Progenitor cell of endocrine pancreas (in vitro differentiated cells): ENCODE measurements at regions not wholly inside any gene's neighbourhood (a gene's known extent, or its start where the extent isn't known, plus 50 kb on each side); places are given as distances from the start of the nearest gene placed in this dataset.
"Not testable (repeated sequence)": the region's sequence is repeated elsewhere in the genome, so short reads cannot be mapped to it uniquely, and the experiment has no call there.

ENCODE experiments used
- DNase-seq: peaks from one replicate; pipeline ENCODE4 v3.0.0; 2021; ENCODE audit warnings: low spot score; ENCODE audit not compliant: unreplicated experiment
- H3K27ac Mint-ChIP-seq: 2 replicates; pipeline ENCODE4 v1.8.0; 2021; ENCODE audit warnings: mild to moderate bottlenecking, moderate library complexity, mixed read lengths
- H3K27me3 Mint-ChIP-seq: 2 replicates; pipeline ENCODE4 v1.8.0; 2021; ENCODE audit warnings: mixed read lengths
- H3K36me3 Mint-ChIP-seq: 2 replicates; pipeline ENCODE4 v1.8.0; 2022; ENCODE audit warnings: mixed read lengths; ENCODE audit not compliant: insufficient read depth
- H3K4me1 Mint-ChIP-seq: 2 replicates; pipeline ENCODE4 v1.8.0; 2021; ENCODE audit warnings: low read depth, mixed read lengths
- H3K4me3 Mint-ChIP-seq: 2 replicates; pipeline ENCODE4 v1.8.0; 2021; ENCODE audit warnings: low read depth, mild to moderate bottlenecking, moderate library complexity, mixed read lengths
- H3K9me3 Mint-ChIP-seq: 2 replicates; pipeline ENCODE4 v1.8.0; 2021; ENCODE audit warnings: low read depth, mixed read lengths
- TF ChIP-seq, protein P1 (sequence below): fragments of 200-600 bp; sonication (generic); IDR thresholded peaks from one replicate; pipeline ENCODE4 v1.5.0; 2021; ENCODE audit warnings: antibody characterized with exemption, mild to moderate bottlenecking; ENCODE audit not compliant: unreplicated experiment

GRCh38 chr10:65172249-65172648, 1651.0 kb downstream of the REEP3 start:
- TF ChIP-seq, protein P1, sequence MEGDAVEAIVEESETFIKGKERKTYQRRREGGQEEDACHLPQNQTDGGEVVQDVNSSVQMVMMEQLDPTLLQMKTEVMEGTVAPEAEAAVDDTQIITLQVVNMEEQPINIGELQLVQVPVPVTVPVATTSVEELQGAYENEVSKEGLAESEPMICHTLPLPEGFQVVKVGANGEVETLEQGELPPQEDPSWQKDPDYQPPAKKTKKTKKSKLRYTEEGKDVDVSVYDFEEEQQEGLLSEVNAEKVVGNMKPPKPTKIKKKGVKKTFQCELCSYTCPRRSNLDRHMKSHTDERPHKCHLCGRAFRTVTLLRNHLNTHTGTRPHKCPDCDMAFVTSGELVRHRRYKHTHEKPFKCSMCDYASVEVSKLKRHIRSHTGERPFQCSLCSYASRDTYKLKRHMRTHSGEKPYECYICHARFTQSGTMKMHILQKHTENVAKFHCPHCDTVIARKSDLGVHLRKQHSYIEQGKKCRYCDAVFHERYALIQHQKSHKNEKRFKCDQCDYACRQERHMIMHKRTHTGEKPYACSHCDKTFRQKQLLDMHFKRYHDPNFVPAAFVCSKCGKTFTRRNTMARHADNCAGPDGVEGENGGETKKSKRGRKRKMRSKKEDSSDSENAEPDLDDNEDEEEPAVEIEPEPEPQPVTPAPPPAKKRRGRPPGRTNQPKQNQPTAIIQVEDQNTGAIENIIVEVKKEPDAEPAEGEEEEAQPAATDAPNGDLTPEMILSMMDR: no peak
- no peak for DNase-seq
- no peak overlapping the region for H3K27ac Mint-ChIP-seq
- peaks cover 6% of the 10 kb centered on the region for H3K9me3 Mint-ChIP-seq
- H3K4me1 Mint-ChIP-seq: no peaks in the 10 kb centered on the region
- no peak overlapping the region for H3K4me3 Mint-ChIP-seq
- no peaks in the 10 kb centered on the region for H3K36me3 Mint-ChIP-seq
- H3K27me3 Mint-ChIP-seq: no peaks in the 10 kb centered on the region

DNA sequence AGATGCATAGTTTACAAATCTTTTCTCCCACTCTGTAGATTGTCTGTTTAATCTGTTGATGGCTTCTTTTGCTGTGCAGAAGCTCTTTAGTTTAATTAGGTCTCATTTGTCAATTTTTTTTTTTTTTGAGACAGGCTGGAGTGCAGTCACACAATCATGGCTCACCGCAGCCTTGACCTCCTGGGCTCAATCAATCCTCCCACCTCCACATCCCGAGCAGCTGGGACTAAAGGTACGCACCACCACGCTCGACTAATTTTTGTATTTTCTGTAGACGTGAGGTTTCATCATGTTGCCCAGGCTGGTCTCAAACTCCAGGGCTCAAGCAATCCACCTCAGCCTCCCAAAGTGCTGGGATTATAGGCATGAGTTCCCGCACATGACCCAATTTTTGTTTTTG, 1655.8 kb downstream of the REEP3 start:
- peaks cover 33% of the 10 kb centered on the region for H3K9me3 Mint-ChIP-seq
- no peaks in the 10 kb centered on the region for H3K27me3 Mint-ChIP-seq
- TF ChIP-seq, protein P1: no peak
- H3K36me3 Mint-ChIP-seq: no peaks in the 10 kb centered on the region
- no peaks in the 10 kb centered on the region for H3K4me1 Mint-ChIP-seq
- no peak overlapping the region for H3K27ac Mint-ChIP-seq
- no peak overlapping the region for H3K4me3 Mint-ChIP-seq
- no peak for DNase-seq

GRCh38 chr10:65183236-65183635, 1662.0 kb downstream of the REEP3 start:
- Mint-ChIP-seq H3K9me3 (peaks cover 22% of the 10 kb centered on the region), H3K27ac (no peak overlapping the region), H3K36me3 (no peaks in the 10 kb centered on the region), H3K4me1 (no peaks in the 10 kb centered on the region), H3K27me3 (no peaks in the 10 kb centered on the region), H3K4me3 (no peak overlapping the region)
- TF ChIP-seq, protein P1: no peak
- DNase-seq: no peak

DNA sequence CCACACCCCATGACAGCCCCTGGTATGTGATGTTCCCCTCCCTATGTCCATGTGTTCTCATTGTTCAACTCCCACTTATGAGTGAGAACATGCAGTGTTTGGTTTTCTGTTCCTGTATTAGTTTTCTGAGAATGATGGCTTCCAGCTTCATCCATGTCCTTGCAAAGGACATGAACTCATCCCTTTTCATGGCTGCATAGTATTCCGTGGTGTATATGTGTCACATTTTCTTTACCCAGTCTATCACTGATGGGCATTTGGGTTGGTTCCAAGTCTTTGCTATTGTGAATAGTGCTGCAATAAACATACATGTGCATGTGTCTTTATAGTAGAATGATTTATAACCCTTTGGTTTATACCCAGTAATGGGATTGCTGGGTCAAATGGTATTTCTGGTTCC, 1665.5 kb downstream of the REEP3 start:
- not testable (repeated sequence) for DNase-seq, H3K36me3 Mint-ChIP-seq, H3K4me3 Mint-ChIP-seq, H3K9me3 Mint-ChIP-seq, H3K27me3 Mint-ChIP-seq, H3K4me1 Mint-ChIP-seq, H3K27ac Mint-ChIP-seq

DNA sequence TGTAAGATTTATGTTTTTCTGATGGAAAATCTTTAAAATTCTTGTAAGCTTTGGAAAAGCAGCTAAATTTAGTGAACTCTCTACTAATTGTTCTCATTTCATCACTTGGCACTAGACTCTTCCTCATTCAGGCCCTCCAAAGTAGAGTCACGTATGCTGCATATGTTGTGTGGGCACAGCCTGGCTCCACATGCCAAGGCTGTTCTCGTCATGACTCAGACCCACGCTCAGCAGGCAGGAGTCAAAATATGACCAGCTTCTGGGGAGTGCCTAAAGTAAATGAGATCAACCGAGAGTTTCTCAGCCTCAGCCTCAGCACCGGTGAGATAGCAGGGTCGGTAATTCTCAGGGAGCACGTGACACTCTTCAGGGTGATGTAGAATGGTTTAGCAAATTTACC, 1672.9 kb downstream of the REEP3 start:
- DNase-seq: no peak
- TF ChIP-seq, protein P1: no peak
- H3K27ac Mint-ChIP-seq: no peak overlapping the region
- no peaks in the 10 kb centered on the region for H3K36me3 Mint-ChIP-seq
- H3K9me3 Mint-ChIP-seq: no peaks in the 10 kb centered on the region
- H3K27me3 Mint-ChIP-seq: no peaks in the 10 kb centered on the region
- H3K4me3 Mint-ChIP-seq: no peak overlapping the region
- H3K4me1 Mint-ChIP-seq: no peaks in the 10 kb centered on the region

DNA sequence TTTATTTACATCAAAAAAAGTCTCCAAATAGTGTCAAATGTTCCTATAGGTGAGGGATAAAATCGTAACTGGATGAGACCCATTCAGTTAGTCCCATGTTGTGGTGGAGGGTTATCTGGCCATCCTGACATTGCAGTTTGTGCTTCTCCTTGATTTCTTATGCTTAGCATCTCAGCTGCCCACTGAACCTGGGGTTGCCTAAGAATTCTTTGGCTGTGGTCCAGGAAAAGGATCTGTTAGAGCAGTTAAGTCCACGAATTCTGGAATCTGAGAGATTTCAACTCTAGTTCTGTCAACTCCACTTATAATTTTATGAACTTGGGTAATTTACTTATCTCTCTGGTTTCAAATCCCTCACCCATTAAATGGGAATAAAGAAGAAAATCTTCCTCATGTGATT, 1673.4 kb downstream of the REEP3 start:
- Mint-ChIP-seq H3K9me3 (no peaks in the 10 kb centered on the region), H3K4me3 (no peak overlapping the region), H3K27me3 (no peaks in the 10 kb centered on the region), H3K27ac (no peak overlapping the region), H3K36me3 (no peaks in the 10 kb centered on the region), H3K4me1 (no peaks in the 10 kb centered on the region)
- TF ChIP-seq, protein P1: no peak
- DNase-seq: no peak
